Activated CD8-positive, alpha-beta T cell treated with anti-CD3 and anti-CD28 coated beads, Interleukin-2, amount 10 ng/mL, durations not matched to agents 7 days and 5 days (primary cell): ENCODE measurements at regions not wholly inside any gene's neighbourhood (a gene's known extent, or its start where the extent isn't known, plus 50 kb on each side); places are given as distances from the start of the nearest gene placed in this dataset.

Source experiments
- ATAC-seq: fragments of 150-1000 bp; cut with Tn5 transposase; one replicate; pipeline ENCODE4 v1.10.0; 2021; ENCODE audit warnings: moderate library complexity
- CTCF ChIA-PET: fragments of 350-600 bp; sonication (Branson Sonifier 250); formaldehyde crosslinking; loops from one replicate; lab custom pipeline; 2021; ENCODE audit warnings: antibody characterized with exemption; lab: Charles Lee
- POLR2A ChIA-PET: fragments of 350-600 bp; sonication (Branson Sonifier 250); formaldehyde crosslinking; loops from one replicate; lab custom pipeline; 2021; ENCODE audit warnings: antibody characterized with exemption; lab: Charles Lee
- DNase-seq: peaks from one replicate; pipeline ENCODE4 v3.0.0-alpha.2; 2020
- H3K27ac Mint-ChIP-seq: one replicate; pipeline ENCODE4 v1.8.0; 2021; ENCODE audit warnings: mild to moderate bottlenecking, mixed read lengths
- H3K27me3 Mint-ChIP-seq: one replicate; pipeline ENCODE4 v1.8.0; 2021; ENCODE audit warnings: low read depth, mixed read lengths
- H3K36me3 Mint-ChIP-seq: one replicate; pipeline ENCODE4 v1.8.0; 2021; ENCODE audit warnings: low read depth, mixed read lengths
- H3K4me1 Mint-ChIP-seq: one replicate; pipeline ENCODE4 v1.8.0; 2021; ENCODE audit warnings: low read depth, mixed read lengths
- H3K4me3 Mint-ChIP-seq: one replicate; pipeline ENCODE4 v1.8.0; 2021; ENCODE audit warnings: mild to moderate bottlenecking, mixed read lengths
- H3K9me3 Mint-ChIP-seq: one replicate; pipeline ENCODE4 v1.8.0; 2022; ENCODE audit warnings: mixed read lengths; ENCODE audit not compliant: insufficient read depth

DNA sequence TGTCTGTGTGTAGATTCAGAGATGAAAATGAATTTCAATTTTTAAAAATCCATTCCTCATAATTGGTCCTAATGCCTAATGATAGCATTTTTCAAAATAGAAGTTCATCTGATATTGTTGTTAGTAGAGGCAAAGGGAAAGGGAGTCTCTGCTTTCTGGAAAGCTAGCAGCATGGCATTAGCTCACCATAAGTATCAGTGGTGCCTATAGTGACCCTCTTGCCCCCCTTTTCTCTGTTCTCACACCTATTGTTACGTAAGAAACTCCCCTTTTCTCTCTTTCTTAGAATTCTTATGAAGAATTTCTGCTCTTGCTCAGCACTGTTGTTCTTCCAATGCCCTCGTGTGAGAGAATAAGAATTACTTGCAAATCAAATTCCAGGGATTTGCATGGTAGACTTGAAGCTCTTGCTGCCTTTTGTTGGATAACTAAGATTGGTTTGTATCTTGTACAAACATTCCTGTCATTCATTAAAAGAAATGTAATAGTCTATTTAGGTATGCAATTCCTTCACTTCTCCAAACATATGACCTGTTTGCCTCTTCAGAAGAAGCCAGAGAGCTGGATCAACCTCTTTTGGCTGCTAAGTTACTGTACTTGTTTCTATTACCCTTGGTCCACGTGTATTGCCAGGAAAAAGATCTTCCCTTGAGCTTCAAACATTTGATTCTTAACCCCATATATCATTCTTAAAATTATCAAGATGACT, 69.2 kb upstream of the MAGI3 start:
- no peaks in the 10 kb centered on the region for H3K27me3 Mint-ChIP-seq
- no peak for ATAC-seq
- CTCF ChIA-PET: no interaction called here

DNA sequence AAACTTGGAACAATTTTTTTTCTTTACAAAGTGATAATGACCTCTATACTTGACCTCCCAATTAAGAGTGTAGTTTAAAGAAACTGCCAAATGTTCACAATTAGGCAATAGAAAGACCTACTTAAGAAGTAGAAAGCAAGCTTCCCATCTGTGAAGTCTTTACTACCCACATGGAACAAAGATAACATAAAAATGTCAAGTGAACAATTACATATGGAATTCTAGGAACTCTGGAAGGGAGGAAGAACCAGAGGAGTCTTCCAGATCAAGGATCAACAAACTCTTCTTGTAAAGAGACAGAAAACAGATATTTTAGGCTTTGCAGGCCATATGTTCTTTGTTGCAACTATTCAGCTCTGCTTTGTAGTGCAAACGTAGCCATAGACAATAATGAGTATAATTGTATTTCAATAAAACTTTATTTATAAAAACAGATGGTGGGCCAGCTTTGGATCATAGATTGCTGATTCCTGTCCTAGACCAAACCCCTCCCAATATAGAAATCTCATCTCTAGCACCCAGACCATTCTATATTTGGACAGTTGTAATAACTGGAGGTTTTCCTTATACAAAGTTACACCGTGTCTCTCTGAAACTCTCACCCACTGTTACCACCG, 68.4 kb upstream of the MAGI3 start:
- no peak for ATAC-seq
- H3K36me3 Mint-ChIP-seq: no peaks in the 10 kb centered on the region
- no peak overlapping the region for H3K4me3 Mint-ChIP-seq
- H3K27ac Mint-ChIP-seq: no peak overlapping the region
- DNase-seq: no peak
- ChIA-PET CTCF (no interaction called here), POLR2A (no interaction called here)
- H3K27me3 Mint-ChIP-seq: no peaks in the 10 kb centered on the region
- no peaks in the 10 kb centered on the region for H3K4me1 Mint-ChIP-seq
- H3K9me3 Mint-ChIP-seq: no peaks in the 10 kb centered on the region

More for the DNA sequence above, 69.2 kb upstream of the MAGI3 start:
- H3K4me1 Mint-ChIP-seq: no peaks in the 10 kb centered on the region
- H3K4me3 Mint-ChIP-seq: no peak overlapping the region
- POLR2A ChIA-PET: interaction anchor here (0.6 kb wide), 1 partner anchor 849 kb away, joined by 4 read pairs; no protein-coding TSS in a partner anchor
- H3K9me3 Mint-ChIP-seq: no peaks in the 10 kb centered on the region
- no peak overlapping the region for H3K27ac Mint-ChIP-seq
- DNase-seq: no peak
- no peaks in the 10 kb centered on the region for H3K36me3 Mint-ChIP-seq

DNA sequence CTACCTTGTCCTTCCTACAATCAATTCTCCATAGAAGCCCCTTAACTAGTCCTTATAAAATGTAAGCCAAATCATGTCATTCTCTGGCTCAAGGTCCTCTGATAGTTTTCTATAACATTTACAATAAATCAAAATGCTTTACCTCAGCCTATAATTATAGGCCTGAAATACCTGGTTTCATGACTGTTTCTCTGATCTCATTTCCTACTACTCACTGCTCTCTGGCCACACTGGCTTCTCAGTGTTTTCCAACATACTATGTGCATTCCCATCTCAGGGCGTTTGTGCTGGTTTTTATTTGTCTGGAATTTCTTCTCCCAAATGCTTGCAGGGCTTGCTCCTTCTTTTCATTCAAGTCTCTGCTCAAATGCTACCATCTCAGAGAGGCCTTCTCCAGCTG, 67.9 kb upstream of the MAGI3 start:
- no peak for DNase-seq
- POLR2A ChIA-PET: no interaction called here
- Mint-ChIP-seq H3K4me1 (no peaks in the 10 kb centered on the region), H3K36me3 (no peaks in the 10 kb centered on the region), H3K27ac (no peak overlapping the region), H3K27me3 (no peaks in the 10 kb centered on the region), H3K9me3 (no peaks in the 10 kb centered on the region), H3K4me3 (no peak overlapping the region)
- CTCF ChIA-PET: no interaction called here
- ATAC-seq: no peak

DNA sequence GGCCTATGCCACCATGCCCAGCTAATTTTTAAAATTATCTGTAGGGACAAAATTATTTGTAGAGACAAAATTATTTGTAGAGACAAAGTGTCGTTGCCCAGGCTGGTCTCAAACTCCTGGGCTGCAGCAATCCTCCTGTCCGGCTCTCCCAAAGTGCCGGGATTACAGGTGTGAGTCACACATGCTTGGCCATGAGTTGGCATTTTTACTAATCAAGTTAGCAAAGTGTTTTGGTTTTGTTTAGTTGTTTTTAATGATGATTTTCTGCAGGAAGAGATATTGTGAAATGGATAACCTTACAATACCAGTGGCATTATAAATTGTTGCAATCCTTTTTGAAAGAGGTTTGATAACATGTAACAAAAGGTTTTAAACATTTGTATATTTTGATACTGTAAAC, 65.3 kb upstream of the MAGI3 start:
- ChIA-PET CTCF (no interaction called here), POLR2A (no interaction called here)
- Mint-ChIP-seq H3K27ac (no peak overlapping the region), H3K4me1 (no peaks in the 10 kb centered on the region), H3K9me3 (no peaks in the 10 kb centered on the region), H3K27me3 (no peaks in the 10 kb centered on the region), H3K36me3 (no peaks in the 10 kb centered on the region), H3K4me3 (no peak overlapping the region)
- DNase-seq (no peak), ATAC-seq (no peak)

GRCh38 chr1:113326976-113327375, 63.3 kb upstream of the MAGI3 start:
- no peaks in the 10 kb centered on the region for H3K9me3 Mint-ChIP-seq
- H3K4me3 Mint-ChIP-seq: no peak overlapping the region
- H3K36me3 Mint-ChIP-seq: no peaks in the 10 kb centered on the region
- no peaks in the 10 kb centered on the region for H3K27me3 Mint-ChIP-seq
- H3K27ac Mint-ChIP-seq: no peak overlapping the region
- ATAC-seq (no peak), DNase-seq (no peak)
- no peaks in the 10 kb centered on the region for H3K4me1 Mint-ChIP-seq
- CTCF ChIA-PET: no interaction called here
- POLR2A ChIA-PET: no interaction called here

- no peak overlapping the region for H3K4me3 Mint-ChIP-seq
- ChIA-PET CTCF (no interaction called here), POLR2A (no interaction called here)
- H3K36me3 Mint-ChIP-seq: no peaks in the 10 kb centered on the region
- DNase-seq (no peak), ATAC-seq (no peak)
- H3K4me1 Mint-ChIP-seq: no peaks in the 10 kb centered on the region
- H3K9me3 Mint-ChIP-seq: no peaks in the 10 kb centered on the region
- H3K27me3 Mint-ChIP-seq: peaks cover 6% of the 10 kb centered on the region
- no peak overlapping the region for H3K27ac Mint-ChIP-seq
These were observed 57.3 kb upstream of the MAGI3 start for GRCh38 chr1:113333056-113333455.

GRCh38 chr1:113340038-113340437, 50.3 kb upstream of the MAGI3 start:
- no peaks in the 10 kb centered on the region for H3K4me1 Mint-ChIP-seq
- ChIA-PET POLR2A (no interaction called here), CTCF (interaction anchor here (0.7 kb wide), 1 partner anchor 194 kb away, joined by 3 read pairs; no protein-coding TSS in a partner anchor)
- no peak overlapping the region for H3K27ac Mint-ChIP-seq
- no peaks in the 10 kb centered on the region for H3K36me3 Mint-ChIP-seq
- ATAC-seq (no peak), DNase-seq (no peak)
- H3K4me3 Mint-ChIP-seq: no peak overlapping the region
- H3K27me3 Mint-ChIP-seq: peaks cover 18% of the 10 kb centered on the region
- H3K9me3 Mint-ChIP-seq: no peaks in the 10 kb centered on the region
